Tibial nerve (tissue), 4 donors: ENCODE measurements at regions not wholly inside any gene's neighbourhood (a gene's known extent, or its start where the extent isn't known, plus 50 kb on each side); places are given as distances from the start of the nearest gene placed in this dataset.
"Not testable (repeated sequence)": the region's sequence is repeated elsewhere in the genome, so short reads cannot be mapped to it uniquely, and the experiment has no call there.

Experiments used
- DNase-seq, 2 donors: peaks; one replicate each; pipeline ENCODE4 v3.0.0-alpha.2; 2019; ENCODE audit warnings: low spot score in 2 of 2
- H3K27ac ChIP-seq, 4 donors: fragments of 200-600 bp; sonication (generic) in 3 of 4; one replicate each; pipeline ENCODE4 v1.5.1; 2017 to 2019; ENCODE audit warnings: mild to moderate bottlenecking in 1 of 4
- H3K27me3 ChIP-seq, 2 donors: fragments of 200-600 bp; sonication (generic) in 1 of 2; one replicate each; pipeline versions ENCODE4 v1.5.1 to v1.6.0; 2017 to 2019
- H3K36me3 ChIP-seq, 3 donors: fragments of 200-600 bp; sonication (generic); one replicate each; pipeline ENCODE4 v1.5.1; 2018 to 2019
- H3K4me1 ChIP-seq, 4 donors: fragments of 200-600 bp; sonication (generic) in 3 of 4; one replicate each; pipeline ENCODE4 v1.5.1; 2017 to 2019
- H3K4me3 ChIP-seq, 4 donors: fragments of 200-600 bp; sonication (generic) in 3 of 4; one replicate each; pipeline ENCODE4 v1.5.1; 2017 to 2019; ENCODE audit warnings: mild to moderate bottlenecking in 1 of 4, moderate library complexity in 1 of 4
- H3K9me3 ChIP-seq, 4 donors: fragments of 200-600 bp; sonication (generic) in 3 of 4; one replicate each; pipeline ENCODE4 v1.5.1; 2017 to 2019
- EP300 ChIP-seq, 2 donors: sonication (generic); formaldehyde crosslinking; IDR thresholded peaks; one replicate each; pipeline ENCODE4 v1.6.1; 2017; ENCODE audit warnings: antibody characterized with exemption in 2 of 2, mild to moderate bottlenecking in 1 of 2
- POLR2A ChIP-seq, 2 donors: fragments of 450-650 bp; IDR thresholded peaks; one replicate each; pipeline ENCODE4 v1.6.1; 2017; ENCODE audit warnings: antibody characterized with exemption in 2 of 2, mild to moderate bottlenecking in 2 of 2, moderate library complexity in 2 of 2
- WGBS, 2 donors: methylation state at CpG; one replicate each; pipeline ENCODE4 v1.1.5; 2018; 5-methylcytosine and 5-hydroxymethylcytosine counted together
- TF ChIP-seq, protein P1 (sequence below), 5 experiments: fragments of 200-600 bp in 3 of 5; fragments of 450-650 bp in 2 of 5; sonication (generic) in 3 of 5; IDR thresholded peaks; one replicate each; pipeline ENCODE4 v1.5.1; 2016 to 2019; ENCODE audit warnings: antibody characterized with exemption in 5 of 5, mild to moderate bottlenecking in 3 of 5, moderate library complexity in 2 of 5

DNA sequence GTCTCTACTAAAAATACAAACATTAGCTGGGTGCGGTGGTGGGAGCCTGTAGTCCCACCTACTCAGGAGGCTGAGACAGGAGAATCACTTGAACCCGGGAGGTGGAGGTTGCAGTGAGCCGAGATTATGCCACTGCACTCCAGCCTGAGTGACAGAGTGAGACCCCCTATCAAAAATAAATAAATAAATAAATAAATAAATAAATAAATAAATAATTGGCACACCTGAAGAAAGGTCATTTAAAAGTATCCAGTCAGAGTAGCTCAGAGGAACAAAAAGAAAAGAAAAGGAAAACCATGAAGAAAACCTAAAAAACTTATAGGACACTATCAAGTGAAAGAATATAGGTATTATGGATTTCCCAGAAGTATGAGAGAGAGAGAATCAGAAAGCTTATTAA, 330.1 kb upstream of the AR start:
- H3K4me1 ChIP-seq, H3K27me3 ChIP-seq, H3K36me3 ChIP-seq, H3K9me3 ChIP-seq, DNase-seq, H3K4me3 ChIP-seq, H3K27ac ChIP-seq: not testable (repeated sequence)
- 80 to 92% methylated on average over 3 of the region's 3 CpGs for WGBS, 2 donors

DNA sequence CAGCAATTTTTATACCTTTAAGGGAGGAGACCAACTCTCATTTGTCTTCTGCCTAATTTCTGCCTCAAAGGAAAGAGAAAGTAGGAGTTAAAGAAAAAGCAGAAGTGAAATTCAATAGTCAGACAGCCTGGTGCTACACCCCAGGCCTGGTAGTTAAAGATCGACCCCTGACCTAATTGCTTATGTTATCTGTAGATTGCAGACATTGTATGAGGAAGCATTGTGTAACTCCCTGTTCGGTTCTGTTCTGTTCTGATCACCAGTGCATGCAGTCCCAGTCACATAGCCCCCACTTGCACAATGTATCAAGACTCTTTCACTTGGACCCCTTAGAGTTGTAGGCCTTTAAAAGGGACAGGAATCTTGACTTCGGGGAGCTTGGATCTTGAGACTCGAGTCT, 335.9 kb upstream of the AR start:
- no peak for TF ChIP-seq POLR2A (IDR thresholded peaks at IDR 0.05)
- TF ChIP-seq EP300 (IDR thresholded peaks at IDR 0.05), result no peak
- TF ChIP-seq, protein P1, sequence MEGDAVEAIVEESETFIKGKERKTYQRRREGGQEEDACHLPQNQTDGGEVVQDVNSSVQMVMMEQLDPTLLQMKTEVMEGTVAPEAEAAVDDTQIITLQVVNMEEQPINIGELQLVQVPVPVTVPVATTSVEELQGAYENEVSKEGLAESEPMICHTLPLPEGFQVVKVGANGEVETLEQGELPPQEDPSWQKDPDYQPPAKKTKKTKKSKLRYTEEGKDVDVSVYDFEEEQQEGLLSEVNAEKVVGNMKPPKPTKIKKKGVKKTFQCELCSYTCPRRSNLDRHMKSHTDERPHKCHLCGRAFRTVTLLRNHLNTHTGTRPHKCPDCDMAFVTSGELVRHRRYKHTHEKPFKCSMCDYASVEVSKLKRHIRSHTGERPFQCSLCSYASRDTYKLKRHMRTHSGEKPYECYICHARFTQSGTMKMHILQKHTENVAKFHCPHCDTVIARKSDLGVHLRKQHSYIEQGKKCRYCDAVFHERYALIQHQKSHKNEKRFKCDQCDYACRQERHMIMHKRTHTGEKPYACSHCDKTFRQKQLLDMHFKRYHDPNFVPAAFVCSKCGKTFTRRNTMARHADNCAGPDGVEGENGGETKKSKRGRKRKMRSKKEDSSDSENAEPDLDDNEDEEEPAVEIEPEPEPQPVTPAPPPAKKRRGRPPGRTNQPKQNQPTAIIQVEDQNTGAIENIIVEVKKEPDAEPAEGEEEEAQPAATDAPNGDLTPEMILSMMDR (IDR thresholded peaks at IDR 0.05), result no peak
- no peaks in the 10 kb centered on the region for H3K4me1 ChIP-seq
- 68 to 79% methylated on average over 4 of the region's 4 CpGs for WGBS, 2 donors
- H3K4me3 ChIP-seq, result no peak overlapping the region
- DNase-seq, result no peak
- no peaks in the 10 kb centered on the region for H3K9me3 ChIP-seq
- H3K27ac ChIP-seq, result no peak overlapping the region
- H3K36me3 ChIP-seq, result no peaks in the 10 kb centered on the region
- H3K27me3 ChIP-seq, result no peaks in the 10 kb centered on the region

DNA sequence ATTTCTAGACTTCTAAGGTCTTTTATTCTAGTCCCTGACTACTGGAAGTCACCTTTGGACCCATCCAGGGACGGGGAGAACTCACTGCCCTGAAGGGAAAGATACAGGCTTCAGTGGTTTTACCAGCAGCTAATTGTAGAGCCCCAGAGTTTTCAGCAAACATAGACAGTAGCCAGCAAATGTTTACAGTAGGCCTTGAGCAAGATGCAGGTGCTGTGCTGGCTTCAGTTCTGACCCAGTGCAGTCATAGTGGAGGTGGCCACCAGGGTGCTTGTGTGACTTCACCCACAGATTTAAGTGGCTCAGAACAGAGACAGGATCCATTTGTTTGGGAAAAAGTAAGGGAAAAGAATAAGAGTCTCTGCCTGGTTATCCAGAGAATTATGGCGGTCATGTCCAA, 384.4 kb upstream of the AR start:
- H3K4me1 ChIP-seq, result no peaks in the 10 kb centered on the region
- WGBS, 2 donors, result 58 to 83% methylated on average over 2 of the region's 2 CpGs
- no peak for DNase-seq
- H3K36me3 ChIP-seq, result no peaks in the 10 kb centered on the region
- no peaks in the 10 kb centered on the region for H3K9me3 ChIP-seq
- no peak overlapping the region for H3K27ac ChIP-seq
- TF ChIP-seq EP300 (IDR thresholded peaks at IDR 0.05) (no peak), POLR2A (IDR thresholded peaks at IDR 0.05) (no peak)
- TF ChIP-seq, protein P1 (IDR thresholded peaks at IDR 0.05), result no peak
- no peak overlapping the region for H3K4me3 ChIP-seq
- H3K27me3 ChIP-seq, result no peaks in the 10 kb centered on the region

DNA sequence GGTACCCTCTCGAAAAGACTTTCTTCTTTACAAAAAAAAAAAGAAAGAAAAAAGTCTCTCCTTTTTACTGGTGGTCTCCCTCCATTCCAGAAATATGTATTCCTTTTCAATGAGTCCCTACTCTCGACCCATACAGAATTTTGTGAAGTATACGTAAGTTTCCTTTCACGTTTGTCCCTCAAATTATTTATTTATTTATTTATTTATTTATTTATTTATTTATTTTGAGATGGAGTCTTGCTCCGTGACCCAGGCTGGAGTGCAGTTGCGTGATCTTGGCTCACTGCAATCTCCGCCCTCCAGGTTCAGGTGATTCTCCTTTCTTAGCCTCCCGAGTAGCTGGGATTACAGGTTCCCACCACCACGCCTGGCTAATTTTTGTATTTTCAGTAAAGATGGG, 429.2 kb upstream of the AR start:
- TF ChIP-seq POLR2A (IDR thresholded peaks at IDR 0.05) (no peak), EP300 (IDR thresholded peaks at IDR 0.05) (no peak)
- TF ChIP-seq, protein P1 (IDR thresholded peaks at IDR 0.05), result no peak
- no peak for DNase-seq
- no peak overlapping the region for H3K27ac ChIP-seq
- 82 to 89% methylated on average over 9 of the region's 9 CpGs for WGBS, 2 donors
- no peaks in the 10 kb centered on the region for H3K4me1 ChIP-seq
- H3K9me3 ChIP-seq, result no peaks in the 10 kb centered on the region
- no peaks in the 10 kb centered on the region for H3K27me3 ChIP-seq
- H3K4me3 ChIP-seq, result no peak overlapping the region
- H3K36me3 ChIP-seq, result no peaks in the 10 kb centered on the region

DNA sequence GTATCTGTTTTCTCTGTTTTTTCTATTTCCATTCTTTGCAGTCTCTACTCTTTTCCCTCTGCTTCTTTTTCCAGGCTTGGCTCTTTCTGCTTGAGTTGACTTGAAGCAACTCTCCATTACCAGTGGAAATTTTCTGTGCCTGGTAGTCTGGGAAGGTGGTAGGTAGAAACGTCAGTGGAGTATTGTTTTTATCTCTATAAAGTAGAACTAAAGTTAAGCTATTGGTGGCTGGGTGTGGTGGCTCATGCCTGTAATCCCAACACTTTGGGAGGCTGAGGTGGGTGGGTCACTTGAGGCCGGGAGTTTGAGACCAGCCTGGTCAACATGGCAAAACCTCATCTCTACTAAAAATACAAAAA, 438.1 kb upstream of the AR start:
- no peak for DNase-seq
- no peak overlapping the region for H3K27ac ChIP-seq
- H3K27me3 ChIP-seq, result no peaks in the 10 kb centered on the region
- no peak overlapping the region for H3K4me3 ChIP-seq
- 69 to 82% methylated on average over 1 to 2 of the region's 2 CpGs for WGBS, 2 donors
- no peaks in the 10 kb centered on the region for H3K36me3 ChIP-seq
- no peaks in the 10 kb centered on the region for H3K4me1 ChIP-seq
- H3K9me3 ChIP-seq, result no peaks in the 10 kb centered on the region
- no peak for TF ChIP-seq POLR2A (IDR thresholded peaks at IDR 0.05)
- TF ChIP-seq EP300 (IDR thresholded peaks at IDR 0.05), result no peak
- TF ChIP-seq, protein P1 (IDR thresholded peaks at IDR 0.05), result no peak

DNA sequence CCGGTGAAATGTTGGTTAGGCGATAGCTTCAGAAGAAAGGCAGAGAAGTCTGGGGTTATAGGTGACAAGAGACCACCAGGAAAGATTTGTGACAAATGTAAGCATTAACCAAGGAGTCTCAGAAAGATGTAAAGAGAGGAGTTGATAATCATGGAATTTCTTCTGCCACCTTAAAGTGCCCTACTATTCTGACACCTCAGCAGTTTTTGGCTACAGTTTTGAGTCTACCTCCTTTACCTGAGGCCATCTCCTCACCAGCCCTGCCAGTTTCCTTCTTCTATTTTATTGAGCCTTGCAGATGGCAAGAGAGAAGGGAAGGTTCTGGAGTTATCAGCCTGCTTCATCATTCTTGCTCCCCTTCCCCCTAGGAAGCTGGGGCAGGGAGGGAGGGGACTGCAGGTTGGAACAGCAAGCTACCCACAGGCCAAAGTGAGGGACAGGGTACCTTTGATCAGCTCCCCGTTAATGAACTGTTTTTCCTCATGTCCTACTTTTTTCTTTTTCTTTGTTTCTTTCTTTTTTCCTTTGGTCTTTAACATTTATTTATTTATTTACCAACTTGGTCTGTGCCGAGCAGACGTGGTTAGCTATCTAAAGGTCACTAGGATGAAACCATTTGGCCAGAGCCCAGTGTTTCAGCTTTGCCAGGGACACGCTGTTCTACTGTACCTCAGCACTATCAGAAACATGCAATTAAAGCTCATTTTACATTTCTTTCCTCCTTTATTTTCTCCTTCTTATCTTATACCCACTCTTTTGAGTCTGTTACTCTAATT, 438.7 kb upstream of the AR start:
- H3K27ac ChIP-seq, result no peak overlapping the region
- DNase-seq, result peak; percentile 22 to 31
- TF ChIP-seq POLR2A (IDR thresholded peaks at IDR 0.05) (no peak), EP300 (IDR thresholded peaks at IDR 0.05) (no peak)
- TF ChIP-seq, protein P1 (IDR thresholded peaks at IDR 0.05), result no peak
- no peaks in the 10 kb centered on the region for H3K4me1 ChIP-seq
- H3K4me3 ChIP-seq, result no peak overlapping the region
- no peaks in the 10 kb centered on the region for H3K9me3 ChIP-seq
- no peaks in the 10 kb centered on the region for H3K36me3 ChIP-seq
- WGBS, 2 donors, result 64 to 65% methylated on average over 6 of the region's 6 CpGs
- H3K27me3 ChIP-seq, result no peaks in the 10 kb centered on the region
